ENCODE measurements at regions not wholly inside any gene's neighbourhood (a gene's known extent, or its start where the extent isn't known, plus 50 kb on each side); places are given as distances from the start of the nearest gene placed in this dataset.

- TF ChIP-seq REST (IDR thresholded peaks at IDR 0.05; ENCODE audit: low read depth) (no peak), EGR1 (IDR thresholded peaks at IDR 0.05) (no peak)
These were observed 66.2 kb upstream of the MTHFD1L start for GRCh38 chr6:150799276-150799805.
